GM12878 (cell line): ENCODE measurements at regions not wholly inside any gene's neighbourhood (a gene's known extent, or its start where the extent isn't known, plus 50 kb on each side); places are given as distances from the start of the nearest gene placed in this dataset.

Experiments used
- ATAC-seq: fragments of 200-7000 bp; cut with Tn5 transposase; 3 replicates; pipeline ENCODE4 v1.9.1; 2020; ENCODE audit warnings: mild to moderate bottlenecking, moderate library complexity
- BruUV-seq: library from RNA; stranded (reverse); fragments of 400-500 nt; replicated peaks from 2 replicates; lab custom pipeline; 2021; lab: Mats Ljungman, UMichigan
- CTCF ChIA-PET: fragments of 300-600 bp; sonication (Branson Sonifier 250); formaldehyde crosslinking; extraction: SDS; loops from one replicate; lab custom pipeline; 2021; ENCODE audit warnings: inconsistent platforms; lab: Yijun Ruan, JAX
- POLR2A ChIA-PET: fragments of 350-600 bp; formaldehyde crosslinking; extraction: SDS; loops from one replicate; lab custom pipeline; 2021; ENCODE audit warnings: inconsistent platforms; lab: Charles Lee
- RAD21 ChIA-PET: fragments of 300-600 bp; sonication (Branson Sonifier 250); formaldehyde crosslinking; loops from one replicate; lab custom pipeline; 2023; ENCODE audit warnings: antibody characterized with exemption; ENCODE audit not compliant: unreplicated experiment; lab: Charles Lee
- SMC1A ChIA-PET: fragments of 300-600 bp; sonication (Branson Sonifier 250); formaldehyde crosslinking; loops from one replicate; lab custom pipeline; 2023; ENCODE audit not compliant: unreplicated experiment, uncharacterized antibody; lab: Charles Lee
- DNase-seq: peaks from one replicate; pipeline ENCODE4 v3.0.0-alpha.2; 2011; ENCODE audit warnings: low read depth, low spot score
- FAIRE-seq: peaks from 3 replicates; lab custom pipeline; 2011; peaks lifted over from hg19 to GRCh38; lab: Jason Lieb, UNC
- H2AFZ ChIP-seq: 2 replicates; pipeline ENCODE4 v1.6.0; 2011; ENCODE audit warnings: low read depth, low read length, control low read depth; ENCODE audit not compliant: control insufficient read depth
- H3K27ac ChIP-seq: 2 replicates; pipeline ENCODE4 v1.5.1; 2011; ENCODE audit warnings: control low read depth; ENCODE audit not compliant: control insufficient read depth, insufficient read depth
- H3K27me3 ChIP-seq, 2 experiments: replicated peaks in 1 of 2; 2 replicates each; pipeline versions ENCODE4 v1.6.0 to v1.6.1; 2011; ENCODE audit warnings: low read length in 1 of 2; ENCODE audit not compliant: control insufficient read depth in 2 of 2, insufficient read depth in 2 of 2
- H3K36me3 ChIP-seq, 2 experiments: 2 replicates each; pipeline ENCODE4 v1.5.1; 2011; ENCODE audit warnings: low read length in 1 of 2; ENCODE audit not compliant: control insufficient read depth in 2 of 2, insufficient read depth in 2 of 2
- H3K4me1 ChIP-seq: 2 replicates; pipeline ENCODE4 v1.6.1; 2011; ENCODE audit warnings: mild to moderate bottlenecking, low read length, moderate library complexity, mixed read lengths; ENCODE audit not compliant: control insufficient read depth, insufficient read depth
- H3K4me2 ChIP-seq: 2 replicates; pipeline ENCODE4 v1.6.0; 2011; ENCODE audit warnings: control low read depth; ENCODE audit not compliant: control insufficient read depth, insufficient read depth
- H3K4me3 ChIP-seq: fragments of 200-600 bp; sonication (generic); 2 replicates; pipeline ENCODE4 v1.5.1; 2016
- H3K79me2 ChIP-seq: 2 replicates; pipeline ENCODE4 v1.6.0; 2011; ENCODE audit warnings: low read length; ENCODE audit not compliant: control insufficient read depth, insufficient read depth
- H3K9ac ChIP-seq: 2 replicates; pipeline ENCODE4 v1.8.0; 2011; ENCODE audit warnings: low read length, control low read depth, mixed read lengths; ENCODE audit not compliant: control insufficient read depth, insufficient read depth
- H3K9me3 ChIP-seq: replicated peaks from 3 replicates; pipeline ENCODE4 v1.5.1; 2011; ENCODE audit warnings: mild to moderate bottlenecking, low read length; ENCODE audit not compliant: control insufficient read depth, insufficient read depth
- H4K20me1 ChIP-seq: 2 replicates; pipeline ENCODE4 v1.6.0; 2011; ENCODE audit not compliant: control insufficient read depth, insufficient read depth
- BCL3 ChIP-seq: IDR thresholded peaks from 2 replicates; pipeline ENCODE4 v1.6.1; 2011; ENCODE audit warnings: borderline replicate concordance, low read depth, mild to moderate bottlenecking, moderate library complexity, low read length; ENCODE audit not compliant: insufficient read depth, poor library complexity, severe bottlenecking
- CREM ChIP-seq: IDR thresholded peaks from 2 replicates; pipeline ENCODE4 v1.6.1; 2014; ENCODE audit warnings: antibody characterized with exemption, low read depth
- CTCF ChIP-seq, 3 experiments: IDR thresholded peaks in 2 of 3; conservative IDR thresholded peaks in 1 of 3; 2 replicates each; pipeline ENCODE4 v1.5.1; 2011; ENCODE audit warnings: low read depth in 3 of 3, low read length in 3 of 3, mild to moderate bottlenecking in 3 of 3, control low read depth in 2 of 3, moderate library complexity in 2 of 3, inconsistent platforms in 1 of 3, mixed read lengths in 1 of 3; ENCODE audit not compliant: control insufficient read depth in 2 of 3, insufficient read depth in 1 of 3; ENCODE audit errors: extremely low read depth in 1 of 3
- EED ChIP-seq: sonication (generic); IDR thresholded peaks from 2 replicates; pipeline ENCODE4 v1.6.1; 2016; ENCODE audit warnings: antibody characterized with exemption, low read depth
- EZH2 ChIP-seq: IDR thresholded peaks from 2 replicates; pipeline ENCODE4 v1.6.1; 2012; ENCODE audit warnings: low read depth, mild to moderate bottlenecking, control low read depth, inconsistent platforms, low read length, borderline replicate concordance; ENCODE audit not compliant: control insufficient read depth
- GABPA ChIP-seq: IDR thresholded peaks from 2 replicates; pipeline ENCODE4 v1.6.1; 2014; ENCODE audit warnings: antibody characterized with exemption, low read depth, mild to moderate bottlenecking, inconsistent platforms
- KAT2A ChIP-seq: conservative IDR thresholded peaks from 2 replicates; pipeline ENCODE4 v1.6.1; 2011; ENCODE audit warnings: low read depth, low read length; ENCODE audit not compliant: control insufficient read depth
- MLLT1 ChIP-seq: fragments of 450-650 bp; IDR thresholded peaks from 2 replicates; pipeline ENCODE4 v1.6.1; 2016; ENCODE audit warnings: mild to moderate bottlenecking
- NFYB ChIP-seq: IDR thresholded peaks from 2 replicates; pipeline ENCODE4 v1.6.1; 2011; ENCODE audit warnings: low read depth, mild to moderate bottlenecking, low read length, improper control_type of control experiment, moderate library complexity; ENCODE audit not compliant: insufficient read depth
- NRF1 ChIP-seq: conservative IDR thresholded peaks from 2 replicates; pipeline ENCODE4 v1.6.1; 2011; ENCODE audit warnings: mild to moderate bottlenecking, low read depth, low read length, improper control_type of control experiment
- RB1 ChIP-seq: fragments of 450-650 bp; formaldehyde crosslinking; IDR thresholded peaks from 2 replicates; pipeline ENCODE4 v1.6.1; 2017; ENCODE audit warnings: mild to moderate bottlenecking, borderline replicate concordance
- RFX5 ChIP-seq: IDR thresholded peaks from 2 replicates; pipeline ENCODE4 v1.6.1; 2011; ENCODE audit warnings: low read depth, low read length, improper control_type of control experiment
- SMAD5 ChIP-seq: IDR thresholded peaks from 2 replicates; pipeline ENCODE4 v1.6.1; 2016; ENCODE audit warnings: antibody characterized with exemption, low read depth
- TCF12 ChIP-seq: IDR thresholded peaks from 2 replicates; pipeline ENCODE4 v1.6.1; 2011; ENCODE audit warnings: low read depth, mild to moderate bottlenecking, low read length
- ZBTB40 ChIP-seq: fragments of 450-650 bp; IDR thresholded peaks from 2 replicates; pipeline ENCODE4 v1.6.1; 2016; ENCODE audit warnings: mild to moderate bottlenecking, moderate library complexity, borderline replicate concordance
- WGBS: methylation state at CpG from one replicate; pipeline ENCODE4 v1.1.6; 2016; ENCODE audit warnings: low lambda C conversion rate; ENCODE audit not compliant: insufficient replicate concordance, insufficient coverage; ENCODE audit errors: missing lambda C conversion rate; 5-methylcytosine and 5-hydroxymethylcytosine counted together
- in situ Hi-C: fragments of 300-500 bp; cut with MboI; formaldehyde crosslinking; loops from 9 replicates; pipeline ENCODE4 v1.14.3; 2018; ENCODE audit warnings: mixed read lengths
- intact Hi-C: fragments of 100-400 bp; cut with micrococcal nuclease; formaldehyde crosslinking; loops from one replicate; pipeline ENCODE4 v1.14.2; 2022; ENCODE audit not compliant: unreplicated experiment

- no peak for TF ChIP-seq BCL3
- no peak for TF ChIP-seq CREM
- TF ChIP-seq CTCF (IDR thresholded peaks at IDR 0.05 in 2 of 3, conservative IDR thresholded peaks at IDR 0.05 in 1 of 3; ENCODE audit: control insufficient read depth in 2 of 3, extremely low read depth in 1 of 3, insufficient read depth in 1 of 3, low read depth in 3 of 3, low read length in 3 of 3): no peak
- no peak for TF ChIP-seq KAT2A
- TF ChIP-seq SMAD5: no peak
- no peak for TF ChIP-seq EED
- no peak for TF ChIP-seq NRF1
- no peak for TF ChIP-seq TCF12
- no peak for TF ChIP-seq EZH2
These were observed 376.3 kb downstream of the PIK3R1 start (continued) for GRCh38 chr5:68591850-68592249.

GRCh38 chr5:68592351-68592750, 376.8 kb downstream of the PIK3R1 start:
- Histone ChIP-seq H3K4me3 (no peak overlapping the region), H3K4me2 (no peak overlapping the region), H4K20me1 (no peaks in the 10 kb centered on the region), H3K9ac (no peak overlapping the region), H3K36me3 (no peaks in the 10 kb centered on the region), H3K27me3 (no peaks in the 10 kb centered on the region; a peak in 1 of 4 replicates), H3K79me2 (no peaks in the 10 kb centered on the region), H3K9me3 (no peaks in the 10 kb centered on the region; the same call in 2 of the 3 replicates), H3K4me1 (no peaks in the 10 kb centered on the region), H2AFZ (no peak overlapping the region), H3K27ac (no peak overlapping the region)
- in situ Hi-C loops: no loop called here
- DNase-seq: no peak
- RAD21 ChIA-PET: interaction anchor here (0.9 to 1.1 kb wide), 2 partner anchors 12 to 43 kb away, joined by 3 read pairs; no protein-coding TSS in a partner anchor
- CTCF ChIA-PET: interaction anchor here (1.0 kb wide), 1 partner anchor 339 kb away, joined by 3 read pairs; no protein-coding TSS in a partner anchor
- no peak for ATAC-seq
- TF ChIP-seq NFYB: no peak
- no peak for TF ChIP-seq ZBTB40
- no peak for TF ChIP-seq GABPA
- TF ChIP-seq RFX5: no peak
- TF ChIP-seq RB1: no peak
- TF ChIP-seq MLLT1: no peak
- FAIRE-seq: no peak
- WGBS: 47% methylated on average over 3 of the region's 3 CpGs
- intact Hi-C loops: no loop called here
- SMC1A ChIA-PET: interaction anchor here (1.2 to 1.3 kb wide), 2 partner anchors 11 to 39 kb away, joined by 3 to 4 read pairs; no protein-coding TSS in a partner anchor
- POLR2A ChIA-PET: no interaction called here
- no TSS peak for BruUV-seq
